Heart left ventricle (tissue), 13 donors: ENCODE measurements at regions not wholly inside any gene's neighbourhood (a gene's known extent, or its start where the extent isn't known, plus 50 kb on each side); places are given as distances from the start of the nearest gene placed in this dataset.

Experiments used
- POLR2A ChIP-seq, 2 donors: fragments of 450-650 bp; IDR thresholded peaks; one replicate each; pipeline ENCODE4 v1.6.1; 2017; ENCODE audit warnings: antibody characterized with exemption in 2 of 2, mild to moderate bottlenecking in 2 of 2, moderate library complexity in 2 of 2
- TF ChIP-seq, protein P1 (sequence below), 12 donors: fragments of 200-600 bp; sonication (generic) in 4 of 12; IDR thresholded peaks; one replicate each; pipeline versions ENCODE4 v1.5.0 to v1.8.0; 2018 to 2022; ENCODE audit warnings: antibody characterized with exemption in 12 of 12, mild to moderate bottlenecking in 5 of 12
- donor health status: ischemic (EF 13 %, LVEDD 7.1; RV severe dilation, severe dysfunction).
- donor health status: DM: no; HTN: yes; CAD: no.
- donor health status: DM: no; HTN: no; CAD: no.
- donor health status: ischemic (EF 25% LVEDD 6.9; RV normal size, moderate dysfunction).
- donor health status: ischemic (EF 25% LVEDD 5.7; RV mildly dilated, moderate dysfunction).
- donor health status: ischemic (EF 35%, LVEDD 5.7; RV mildly dilated, moderate dysfunction).
- donor health status: nonischemic (EF 11% LVEDD 7.7; RV severe dilation, severe dysfunction).
- donor health status: DM: yes; HTN: yes; CAD: no.
- donor health status: PGD.
- donor health status: ischemic (EF 29% LVEDD 5.4; RV normal size, mild dysfunction).
- donor health status: nonischemic (EF 23%, LVEDD 6.1; RV moderate dilation, normal function).

DNA sequence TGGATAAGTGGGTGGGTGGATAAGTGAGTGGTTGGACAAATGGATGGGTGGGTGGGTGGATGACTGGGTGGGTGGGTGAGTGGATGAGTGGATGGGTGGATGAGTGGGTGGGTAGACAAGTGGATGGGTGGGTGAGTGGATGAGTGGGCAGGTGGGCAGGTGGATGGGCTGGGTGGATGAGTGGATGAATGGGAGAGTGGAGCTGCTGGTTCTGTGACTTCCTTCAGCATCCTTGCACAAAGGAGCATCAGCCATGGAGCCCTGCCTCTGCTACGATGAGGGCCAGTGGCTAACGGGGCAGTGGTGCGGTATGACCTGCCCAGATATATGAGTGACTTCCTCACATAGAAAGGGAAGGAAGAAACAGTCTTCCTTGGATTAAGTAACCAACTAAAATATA, 398.7 kb upstream of the IRX4 start:
- TF ChIP-seq, protein P1, sequence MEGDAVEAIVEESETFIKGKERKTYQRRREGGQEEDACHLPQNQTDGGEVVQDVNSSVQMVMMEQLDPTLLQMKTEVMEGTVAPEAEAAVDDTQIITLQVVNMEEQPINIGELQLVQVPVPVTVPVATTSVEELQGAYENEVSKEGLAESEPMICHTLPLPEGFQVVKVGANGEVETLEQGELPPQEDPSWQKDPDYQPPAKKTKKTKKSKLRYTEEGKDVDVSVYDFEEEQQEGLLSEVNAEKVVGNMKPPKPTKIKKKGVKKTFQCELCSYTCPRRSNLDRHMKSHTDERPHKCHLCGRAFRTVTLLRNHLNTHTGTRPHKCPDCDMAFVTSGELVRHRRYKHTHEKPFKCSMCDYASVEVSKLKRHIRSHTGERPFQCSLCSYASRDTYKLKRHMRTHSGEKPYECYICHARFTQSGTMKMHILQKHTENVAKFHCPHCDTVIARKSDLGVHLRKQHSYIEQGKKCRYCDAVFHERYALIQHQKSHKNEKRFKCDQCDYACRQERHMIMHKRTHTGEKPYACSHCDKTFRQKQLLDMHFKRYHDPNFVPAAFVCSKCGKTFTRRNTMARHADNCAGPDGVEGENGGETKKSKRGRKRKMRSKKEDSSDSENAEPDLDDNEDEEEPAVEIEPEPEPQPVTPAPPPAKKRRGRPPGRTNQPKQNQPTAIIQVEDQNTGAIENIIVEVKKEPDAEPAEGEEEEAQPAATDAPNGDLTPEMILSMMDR (IDR thresholded peaks at IDR 0.05) = no peak
- TF ChIP-seq POLR2A (IDR thresholded peaks at IDR 0.05) = no peak
